ENCODE measurements at regions not wholly inside any gene's neighbourhood (a gene's known extent, or its start where the extent isn't known, plus 50 kb on each side); places are given as distances from the start of the nearest gene placed in this dataset.

DNA sequence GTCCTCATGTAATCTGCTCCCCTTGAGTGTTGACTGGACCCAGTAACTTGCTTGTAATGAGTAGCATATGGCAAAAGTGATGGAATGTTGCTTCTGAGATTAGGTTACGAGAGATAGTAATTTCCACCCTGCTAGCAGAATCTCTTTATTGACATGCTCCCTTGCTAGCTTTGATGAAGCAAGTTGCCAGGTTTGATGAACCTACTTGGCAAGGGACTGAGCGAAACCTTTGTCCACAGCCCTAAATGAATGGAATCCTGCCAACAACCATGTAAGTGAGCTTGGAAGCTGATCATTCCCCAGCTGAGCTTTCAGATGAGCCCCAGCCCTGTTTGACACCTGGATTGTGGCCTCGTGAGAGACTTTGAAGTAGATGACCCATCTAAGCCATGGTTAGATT lies 120.8 kb upstream of the PLXNC1 start:
- DNase-seq (ENCODE audit: low read depth in 3 of 3): no peak

DNA sequence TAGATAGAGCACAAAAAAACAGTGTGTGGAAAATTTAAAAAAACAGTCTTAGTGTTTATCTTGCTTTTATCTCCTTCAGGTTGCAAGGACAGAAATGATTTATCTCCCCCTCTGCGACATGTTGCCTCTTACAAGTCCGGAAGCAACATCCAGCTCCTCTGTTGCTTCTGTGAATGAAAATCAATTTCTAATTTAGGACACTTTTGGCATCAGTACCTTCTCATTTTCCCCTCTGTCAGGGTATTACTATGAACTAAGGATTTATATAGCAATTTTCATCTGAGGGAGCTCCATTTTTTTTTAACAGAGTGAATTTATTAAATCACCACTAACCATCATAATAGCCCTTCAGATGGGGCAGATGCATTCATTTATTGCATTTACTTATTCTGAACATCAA lies 116.6 kb upstream of the PLXNC1 start:
- DNase-seq (ENCODE audit: low read depth in 3 of 3): no peak

DNA sequence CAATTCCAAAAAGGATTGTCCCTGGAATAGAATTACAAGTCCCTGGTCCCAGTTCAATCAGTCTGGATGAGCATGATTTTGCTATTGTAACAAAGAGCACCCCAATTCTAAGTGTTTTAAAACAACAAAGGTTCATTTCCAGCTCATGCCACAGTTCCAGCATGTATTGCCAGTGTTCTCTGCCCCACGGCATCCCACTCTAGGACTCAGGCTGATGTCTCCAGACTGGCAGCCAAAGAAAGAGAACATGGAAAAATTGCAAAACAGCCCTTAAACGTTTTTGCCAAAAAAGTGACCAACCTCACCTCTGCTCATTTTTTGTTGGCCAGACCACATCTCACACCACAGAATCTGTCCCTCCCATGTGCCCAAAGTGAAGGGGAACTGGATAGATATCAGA lies 116.0 kb upstream of the PLXNC1 start:
- no peak for DNase-seq (ENCODE audit: low read depth in 3 of 3)

DNA sequence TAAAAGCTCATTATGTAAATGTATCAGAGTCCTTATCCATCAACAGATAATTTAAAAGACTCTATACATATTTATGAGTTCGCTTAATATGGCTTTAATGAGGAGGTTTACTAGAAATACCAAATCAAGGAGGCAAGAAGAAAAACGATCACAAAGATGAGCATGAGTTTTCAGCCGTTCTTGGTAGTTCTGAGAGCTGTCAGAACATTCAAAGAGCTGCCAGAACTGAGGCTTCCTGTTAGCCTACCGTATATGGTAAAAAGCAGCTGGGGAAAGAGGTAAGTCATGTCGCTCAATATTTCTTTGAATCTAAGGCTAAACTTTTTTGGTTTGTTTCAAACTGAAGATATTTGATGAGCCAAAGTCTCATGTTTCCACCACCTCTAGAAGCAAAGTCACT lies 115.3 kb upstream of the PLXNC1 start:
- no peak for DNase-seq (ENCODE audit: low read depth in 3 of 3)

DNA sequence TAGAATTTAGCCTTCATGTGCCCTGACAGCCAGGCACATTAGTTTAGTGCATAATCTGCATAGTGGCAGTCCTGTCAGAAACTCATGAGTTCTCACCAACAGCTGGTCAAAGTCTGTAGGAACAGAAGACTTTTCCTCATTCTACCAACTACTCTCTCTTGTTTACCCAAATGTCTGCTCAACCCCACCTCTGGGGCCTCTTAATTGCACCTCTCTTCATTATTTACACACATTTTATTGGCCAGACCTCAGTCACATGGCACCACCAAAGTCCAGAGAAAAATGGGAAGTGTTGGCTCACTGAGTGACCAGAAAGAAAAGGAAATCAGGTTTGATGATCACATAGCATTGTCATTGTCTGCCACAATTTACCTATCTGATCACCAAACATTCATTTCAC lies 114.6 kb upstream of the PLXNC1 start:
- no peak for DNase-seq (ENCODE audit: low read depth in 3 of 3)

DNA sequence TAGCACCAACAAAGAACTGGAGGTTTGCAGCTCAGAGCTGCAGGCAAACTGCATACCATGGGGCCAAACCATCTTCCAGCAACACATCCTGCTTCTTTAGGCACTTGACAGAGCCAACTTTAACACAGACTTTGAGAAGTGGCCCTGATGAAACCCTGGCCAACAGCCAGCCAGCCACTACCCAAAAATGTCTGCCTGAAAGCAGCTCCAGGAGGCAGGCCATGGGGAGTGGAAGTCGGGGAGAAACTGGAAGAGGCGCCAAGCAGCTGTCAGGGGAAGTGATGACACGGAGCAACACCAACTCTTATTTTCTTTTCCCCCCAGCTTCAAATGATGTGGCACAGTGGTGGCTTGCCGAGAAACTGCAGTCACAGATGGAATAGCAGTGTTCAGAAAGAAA lies 110.9 kb upstream of the PLXNC1 start:
- no peak for DNase-seq (ENCODE audit: low read depth in 3 of 3)

DNA sequence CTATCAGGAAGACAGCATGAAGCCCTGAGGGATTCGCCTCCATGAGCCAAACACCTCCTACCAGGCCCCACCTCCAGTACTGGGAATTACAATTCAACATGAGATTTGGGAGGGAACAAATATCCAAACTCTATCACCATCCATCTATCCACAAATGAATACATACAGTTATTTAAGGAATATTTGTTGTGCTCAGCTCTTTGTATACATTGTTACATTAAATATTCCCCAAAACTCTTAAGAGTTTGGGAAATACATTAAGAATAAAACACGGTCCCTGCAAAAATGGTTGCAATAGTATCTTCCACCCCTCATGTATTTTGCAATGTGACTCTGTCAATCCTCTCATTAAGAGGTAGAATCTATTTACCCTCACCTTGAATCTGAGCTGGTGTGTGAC lies 109.8 kb upstream of the PLXNC1 start:
- DNase-seq (ENCODE audit: low read depth in 3 of 3): no peak

DNA sequence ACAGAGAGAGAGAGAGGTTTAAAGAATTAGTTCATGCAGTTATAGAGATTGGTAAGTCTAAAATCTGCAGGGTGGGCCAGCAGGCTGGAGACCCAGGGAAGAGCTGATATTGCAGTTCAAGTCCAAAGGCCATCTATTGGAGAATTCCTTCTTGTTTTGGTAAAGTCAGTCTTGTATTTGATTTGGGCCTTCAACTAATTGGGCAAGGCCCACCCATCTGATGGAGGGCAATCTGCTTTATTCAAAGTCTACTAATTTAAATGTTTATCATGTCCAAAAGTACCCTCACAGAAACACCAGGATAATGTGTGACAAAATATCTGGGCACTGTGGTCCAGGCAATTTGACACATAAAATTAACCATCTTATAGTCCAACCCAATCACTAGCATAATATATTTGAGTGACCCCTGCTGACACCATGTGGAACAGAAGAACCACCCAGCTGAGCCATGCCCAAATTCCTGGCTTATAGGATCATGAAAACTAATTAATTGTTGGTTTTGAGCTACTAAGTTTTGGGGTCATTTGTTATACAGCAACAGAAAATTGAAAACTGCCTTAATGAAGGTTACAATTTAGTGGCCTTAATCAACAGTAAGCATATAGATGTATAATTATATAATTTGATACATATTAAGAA lies 109.1 kb upstream of the PLXNC1 start:
- no peak for DNase-seq (ENCODE audit: low read depth in 3 of 3)

DNA sequence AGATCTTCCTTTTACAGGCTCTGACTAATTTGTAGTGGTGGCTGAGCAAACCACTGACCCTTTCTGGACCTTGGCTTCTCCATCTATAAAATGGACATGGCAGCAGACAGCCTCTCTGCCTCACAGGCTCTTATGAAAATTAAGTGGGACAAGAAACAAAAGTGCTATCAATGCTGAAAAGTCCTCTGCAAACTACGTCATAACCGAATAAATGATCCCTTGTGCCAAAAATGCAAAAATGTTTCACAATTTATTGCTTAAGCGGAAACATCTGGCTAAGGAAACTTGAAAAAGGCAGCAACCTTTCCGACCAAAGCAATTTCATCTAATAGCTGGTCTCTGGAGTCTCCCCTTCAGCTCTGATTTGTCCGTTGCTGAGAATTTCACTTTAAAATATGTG lies 108.5 kb upstream of the PLXNC1 start:
- no peak for DNase-seq (ENCODE audit: low read depth in 3 of 3)

DNA sequence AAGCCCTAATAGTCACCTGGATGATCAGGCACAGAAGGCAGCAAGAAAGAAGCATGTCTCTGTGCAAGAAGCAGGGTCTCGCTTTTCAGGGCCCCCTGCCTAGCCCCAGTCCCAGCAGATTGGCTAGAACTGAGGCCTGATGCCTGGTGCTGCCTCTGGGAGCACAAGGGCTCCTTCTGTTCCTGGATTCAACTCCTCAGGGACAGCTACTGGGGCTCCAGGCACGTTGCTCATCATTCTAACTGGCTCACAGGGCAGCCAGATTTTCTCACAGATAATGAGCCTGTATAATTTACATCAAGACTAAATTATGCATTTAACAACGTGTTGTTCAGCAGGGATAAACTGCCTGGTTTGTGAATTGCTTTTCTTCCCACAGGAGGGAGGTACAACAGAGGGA lies 106.5 kb upstream of the PLXNC1 start:
- no peak for DNase-seq (ENCODE audit: low read depth in 3 of 3)

DNA sequence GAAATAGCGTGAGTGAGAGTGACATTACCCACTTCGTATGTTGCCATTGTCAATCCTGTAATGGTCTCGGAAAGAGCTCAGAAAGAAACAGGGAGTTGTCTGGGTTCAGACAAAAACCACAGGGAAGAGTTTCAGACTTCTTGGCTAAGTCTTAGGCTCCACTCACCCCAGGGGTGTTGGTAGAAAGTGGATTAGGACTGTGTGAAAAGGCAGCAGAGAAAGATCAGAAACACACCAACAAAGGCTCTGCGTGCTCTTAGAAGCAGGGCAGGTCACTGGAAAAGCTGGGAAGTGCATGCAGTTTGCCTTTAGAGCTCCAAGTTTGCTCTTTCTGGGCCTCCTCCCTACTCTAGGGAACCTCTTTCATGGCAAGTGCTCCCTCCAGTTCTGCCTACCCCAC lies 106.1 kb upstream of the PLXNC1 start:
- no peak for DNase-seq (ENCODE audit: low read depth in 3 of 3)

DNA sequence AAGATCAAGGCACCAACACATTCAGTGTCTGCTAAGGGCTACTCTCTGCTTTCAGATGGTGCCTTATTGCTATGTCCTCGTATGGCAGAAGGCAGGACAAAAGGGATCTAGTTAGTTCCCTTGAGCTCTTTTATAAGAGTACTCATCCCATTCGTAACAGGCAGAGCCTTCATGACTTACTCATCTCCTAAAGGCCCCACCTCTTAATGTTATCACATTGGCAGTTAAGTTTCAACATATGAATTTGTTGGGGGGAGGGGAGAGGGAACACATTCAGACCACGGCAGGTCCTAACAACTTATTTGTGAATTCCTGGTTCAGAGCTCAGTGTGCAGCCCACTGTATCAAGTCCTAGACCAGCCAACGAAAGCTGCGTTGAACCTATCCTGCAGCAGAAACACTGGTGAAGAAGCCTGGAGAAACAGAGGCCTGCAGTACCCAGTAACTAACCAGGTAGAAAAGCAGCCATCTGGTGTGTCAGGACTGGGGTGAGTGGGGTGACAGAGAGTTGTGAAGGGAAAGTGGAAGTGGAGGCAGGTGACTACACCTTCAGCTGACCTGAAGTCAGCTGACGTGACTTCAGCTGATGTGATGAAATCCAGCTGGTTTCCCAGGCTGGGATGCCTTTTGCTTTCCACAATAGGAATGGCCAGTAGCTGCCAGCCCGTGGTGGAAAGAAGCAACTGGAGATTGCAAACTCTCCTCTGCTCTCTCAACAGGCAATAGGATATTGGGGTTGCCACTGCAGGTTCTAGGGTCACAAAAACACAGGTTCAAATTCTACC lies 101.6 kb upstream of the PLXNC1 start:
- no peak for DNase-seq (ENCODE audit: low read depth in 3 of 3)

DNA sequence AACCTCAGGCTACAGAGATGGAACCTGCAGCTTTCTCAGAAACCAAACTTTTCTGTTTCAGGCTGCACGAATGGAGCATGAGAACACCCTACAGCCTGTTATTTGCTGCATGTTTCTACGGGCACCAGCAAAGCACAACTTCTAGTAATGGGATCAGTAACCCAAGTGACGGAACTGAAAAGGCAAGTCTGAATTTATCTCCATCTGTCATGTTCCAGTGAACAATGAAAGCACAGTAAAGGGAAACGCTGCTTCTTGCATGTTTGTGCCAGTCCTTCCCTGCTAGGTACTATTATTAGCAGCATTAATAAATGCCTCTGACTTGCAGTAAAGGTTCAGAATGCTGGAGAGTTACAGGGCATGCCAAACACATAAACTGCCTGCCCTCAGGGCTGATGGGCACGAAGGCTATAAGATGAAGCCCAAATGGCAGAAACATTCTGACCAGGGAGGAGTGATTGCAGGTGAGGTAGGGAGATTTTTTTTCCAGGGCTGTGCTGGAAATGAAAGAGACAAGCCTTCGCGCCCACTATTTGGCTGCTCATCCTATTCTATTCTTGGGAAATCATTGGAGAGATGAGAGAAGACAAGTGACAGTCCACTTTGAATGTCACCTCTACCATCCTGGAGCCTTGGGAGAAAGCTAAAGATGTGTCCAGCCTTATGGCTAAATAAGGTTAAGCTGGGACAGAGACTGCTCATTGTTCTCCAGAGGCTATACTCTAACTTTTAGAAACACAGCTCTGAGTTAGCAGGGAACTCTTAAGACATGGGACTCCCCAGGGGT lies 100.4 kb upstream of the PLXNC1 start:
- DNase-seq (ENCODE audit: low read depth in 3 of 3): no peak

DNA sequence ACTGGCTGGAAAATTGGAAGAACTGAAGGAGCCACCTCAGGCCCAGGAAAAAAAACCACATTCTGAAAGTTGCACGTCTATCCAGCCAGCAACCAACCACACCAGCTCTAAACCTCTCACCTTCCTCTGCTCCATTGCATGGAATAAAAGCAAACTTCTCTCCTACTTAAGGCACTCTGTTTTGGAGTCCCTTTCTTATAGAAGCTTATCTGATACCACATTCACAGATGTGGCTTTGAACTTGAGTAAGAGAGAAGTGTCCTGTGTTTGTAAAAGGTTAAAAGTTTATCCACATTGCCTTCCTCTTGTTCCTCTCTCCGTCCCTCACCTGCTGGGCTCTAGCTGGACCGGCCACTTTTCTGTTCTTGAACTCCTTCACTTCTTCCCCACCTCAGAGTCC lies 99.6 kb upstream of the PLXNC1 start:
- DNase-seq (ENCODE audit: low read depth in 3 of 3): no peak

DNA sequence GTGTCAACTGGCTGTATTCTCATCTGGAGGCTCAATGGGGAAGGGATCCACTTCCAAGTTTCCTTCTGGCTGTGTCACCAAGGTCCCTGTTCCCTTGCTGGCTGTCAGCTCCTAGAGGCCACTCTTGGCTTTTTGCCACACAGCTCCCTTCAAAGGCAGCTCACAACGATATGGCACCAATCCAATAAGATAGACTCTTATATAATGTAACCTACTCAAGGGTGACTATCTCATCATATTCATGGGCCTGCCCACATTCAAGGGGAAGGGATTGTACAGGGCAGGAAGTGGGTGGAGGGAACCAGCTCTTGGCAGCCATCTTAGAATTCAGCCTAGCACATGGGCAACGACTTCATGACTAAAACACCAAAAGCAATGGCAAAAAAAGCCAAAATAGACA lies 98.7 kb upstream of the PLXNC1 start:
- no peak for DNase-seq (ENCODE audit: low read depth in 3 of 3)

DNA sequence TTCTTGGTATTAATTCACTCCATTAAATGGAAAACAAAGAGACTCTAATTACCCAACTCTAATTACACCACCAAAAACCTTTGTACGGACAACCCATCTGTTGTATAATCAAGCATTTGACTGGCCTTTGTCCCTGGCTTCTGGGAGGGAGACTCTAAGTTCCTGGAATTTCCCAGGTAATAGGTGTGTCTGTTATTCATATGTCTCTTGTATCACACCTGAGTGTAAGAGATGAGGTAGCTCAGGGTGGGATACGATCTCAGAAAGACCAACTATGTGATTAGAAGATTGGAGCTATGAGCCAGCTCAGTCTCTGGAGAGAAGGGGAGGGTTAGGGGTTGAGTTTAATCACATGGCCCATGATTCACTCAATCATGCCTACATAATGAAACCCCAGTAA lies 94.7 kb upstream of the PLXNC1 start:
- DNase-seq (ENCODE audit: low read depth in 3 of 3): no peak

DNA sequence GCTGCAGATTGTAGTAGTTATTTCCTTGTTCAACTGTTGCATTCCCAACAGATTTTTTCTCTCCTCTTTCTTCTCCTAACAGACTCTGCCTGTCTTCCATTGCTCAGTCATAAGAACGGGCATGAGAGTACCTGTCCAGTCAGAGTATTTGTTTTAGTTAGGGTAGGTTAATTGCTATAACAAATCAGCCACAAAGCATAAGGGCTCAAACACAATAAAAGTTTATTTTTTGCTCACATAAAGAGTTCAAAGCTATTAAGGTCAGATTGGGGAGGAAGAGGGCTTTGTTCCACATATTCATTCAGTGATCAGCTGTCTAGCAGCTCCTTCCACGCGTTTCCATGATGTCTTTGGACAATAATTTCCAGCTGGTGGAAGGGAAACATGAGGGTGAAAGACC lies 92.8 kb upstream of the PLXNC1 start:
- no peak for DNase-seq (ENCODE audit: low read depth in 3 of 3)

DNA sequence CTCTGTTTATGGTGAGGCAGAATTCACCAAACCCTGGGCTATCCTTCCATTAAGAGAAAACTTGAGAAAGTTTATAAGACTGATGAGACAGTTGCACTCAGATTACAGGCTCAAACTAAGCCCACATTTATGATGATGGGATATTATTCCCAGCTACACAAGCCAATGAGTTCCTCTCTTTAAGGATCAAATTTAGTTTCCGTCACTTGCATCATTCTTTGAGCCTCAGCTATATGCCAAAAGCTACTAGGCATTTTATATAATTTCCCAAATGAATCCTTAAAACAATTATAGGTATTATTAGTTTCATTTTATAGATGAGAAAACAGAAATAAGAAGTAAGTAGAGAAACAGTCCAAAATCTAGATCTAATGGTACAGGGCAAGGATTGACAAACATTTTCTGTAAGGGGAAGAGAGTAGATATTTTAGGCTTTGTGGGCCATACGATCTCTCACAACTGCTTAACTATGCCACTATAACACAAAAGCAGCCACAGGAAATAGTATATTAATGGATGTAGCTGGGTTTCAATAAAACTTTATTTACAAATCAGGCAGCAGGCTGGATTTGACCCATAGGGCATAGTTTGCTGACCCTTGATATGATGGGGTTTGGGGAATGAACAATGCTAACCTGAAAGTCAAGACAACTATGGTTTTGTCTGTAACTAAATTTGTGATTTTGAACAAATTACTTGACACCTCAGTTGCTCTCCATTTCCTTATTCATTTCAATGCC lies 91.8 kb upstream of the PLXNC1 start:
- DNase-seq (ENCODE audit: low read depth in 3 of 3): no peak

DNA sequence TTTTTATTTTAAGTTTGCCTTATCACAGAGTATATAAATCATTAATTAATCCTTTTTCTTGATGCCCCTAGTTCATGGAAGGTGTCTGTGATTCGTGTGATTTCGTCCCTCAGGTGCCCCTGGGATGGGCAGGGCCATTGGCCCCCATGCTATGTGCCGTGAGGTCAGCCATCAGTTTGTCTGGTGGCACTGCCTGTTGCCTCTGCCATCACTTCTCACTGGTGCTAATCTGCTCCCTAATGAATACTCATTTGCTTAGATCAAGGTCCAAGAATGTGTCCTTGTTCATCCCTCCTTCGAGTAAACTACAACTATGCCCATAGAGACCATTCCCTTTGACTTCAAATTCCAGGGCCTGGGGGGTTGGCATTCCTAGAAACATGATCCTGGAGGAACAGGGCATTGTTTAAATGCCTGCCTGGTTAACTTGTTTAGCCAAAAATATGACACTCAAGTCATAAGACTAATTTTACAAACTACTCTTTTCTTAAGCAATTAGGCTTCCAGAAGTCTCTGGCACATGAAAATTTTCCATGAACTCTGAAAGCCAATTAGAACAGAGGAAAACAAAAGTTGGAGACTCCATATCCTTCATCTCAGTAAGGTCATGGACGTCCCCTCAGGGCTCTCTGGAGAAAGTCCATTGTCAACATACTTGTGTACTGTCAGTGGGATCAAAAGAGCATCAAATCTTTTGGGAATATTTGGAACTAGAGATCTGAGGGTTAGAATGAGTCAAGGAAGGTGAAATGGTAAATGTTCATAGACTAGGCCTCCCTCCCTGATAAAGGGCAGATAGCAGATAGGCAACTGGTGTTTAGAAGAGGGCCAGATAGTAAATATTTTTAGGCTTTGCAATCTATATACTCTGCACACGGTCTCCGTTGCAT lies 90.9 kb upstream of the PLXNC1 start:
- no peak for DNase-seq (ENCODE audit: low read depth in 3 of 3)

DNA sequence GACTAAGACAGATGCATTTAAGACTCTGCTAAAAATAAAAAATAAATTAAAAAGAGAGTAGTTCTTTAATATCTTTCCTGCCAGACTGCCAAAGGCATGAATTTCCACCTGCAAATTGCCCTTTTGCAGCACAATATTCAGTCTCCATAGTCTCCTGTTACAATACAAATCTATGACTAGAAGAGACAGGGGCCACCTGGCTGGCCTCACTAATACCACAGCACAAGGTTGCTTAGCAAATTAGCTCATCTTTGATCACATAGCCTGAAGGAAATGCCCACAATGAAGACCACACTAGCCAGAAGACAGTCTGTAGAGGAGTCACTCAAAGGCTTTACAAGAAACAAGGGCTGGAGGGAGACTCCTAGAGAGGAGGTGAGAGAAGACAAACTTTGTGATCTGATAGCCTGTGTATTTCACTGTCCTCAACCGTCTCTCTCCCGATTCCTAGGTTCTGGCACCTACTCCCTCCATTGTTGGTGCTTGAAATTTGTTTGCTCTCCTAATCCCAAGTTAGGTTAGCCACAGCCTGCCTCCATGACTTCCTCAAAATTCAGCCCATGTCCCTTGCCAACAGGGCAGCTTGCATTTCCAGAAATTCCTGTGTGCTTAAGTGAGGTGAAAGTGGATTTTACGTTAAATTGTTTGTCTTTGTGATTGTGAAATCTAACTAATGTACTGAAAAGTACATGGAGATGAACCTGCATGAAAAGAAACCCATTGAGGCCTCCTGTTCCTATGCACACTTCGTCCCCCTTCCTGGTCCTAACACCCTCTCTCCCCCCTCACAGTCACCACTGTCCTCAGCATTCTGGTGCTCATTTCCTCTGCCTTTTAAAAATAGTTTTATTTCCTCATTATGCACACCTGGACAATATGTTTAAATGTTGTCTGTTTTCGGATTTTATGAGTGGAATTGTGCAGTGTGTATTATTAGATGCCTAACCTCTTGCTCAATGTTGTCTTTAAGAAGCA lies 88.7 kb upstream of the PLXNC1 start:
- DNase-seq (ENCODE audit: low read depth in 3 of 3): no peak
